ENCODE measurements at regions not wholly inside any gene's neighbourhood (a gene's known extent, or its start where the extent isn't known, plus 50 kb on each side); places are given as distances from the start of the nearest gene placed in this dataset.
A peak's percentile ranks its signal among the peaks of the same experiment; 100 is the strongest.

- WGBS (ENCODE audit: insufficient coverage), result 7% methylated on average over 2 of the region's 2 CpGs
- intact Hi-C loops (cut with micrococcal nuclease), result no loop called here
- H3K27me3 ChIP-seq (ENCODE audit: control insufficient read depth, insufficient read depth, low read length), result no peaks in the 10 kb centered on the region
- H3K27ac ChIP-seq (ENCODE audit: low read length), result peak overlapping the region; percentile 22
- H3K36me3 Mint-ChIP-seq, result no peaks in the 10 kb centered on the region
- peaks cover 9% of the 10 kb centered on the region for H3K4me1 ChIP-seq (ENCODE audit: control insufficient read depth, insufficient read depth, low read length)
- TF ChIP-seq CTCF (IDR thresholded peaks at IDR 0.05), result no peak
- H3K4me3 ChIP-seq (ENCODE audit: low read length), result no peak overlapping the region
- no peaks in the 10 kb centered on the region for H3K9me3 Mint-ChIP-seq
- peak overlapping the region; percentile 2 for H3K4me3 Mint-ChIP-seq
- H3K27me3 Mint-ChIP-seq (ENCODE audit: low read depth in 2 of 2), result no peaks in the 10 kb centered on the region
- DNase-seq (peak in 1 of 2 donors; percentile 37), ATAC-seq (peak; percentile 29 to 73 (median 52))
- H3K9me3 ChIP-seq (ENCODE audit: control insufficient read depth, insufficient read depth, low read length), result no peaks in the 10 kb centered on the region
- H3K4me1 Mint-ChIP-seq, result peaks cover 14 to 23% of the 10 kb centered on the region in 2 donors
- peak overlapping the region; percentile 33 to 66 for H3K27ac Mint-ChIP-seq
- no peaks in the 10 kb centered on the region for H3K36me3 ChIP-seq (ENCODE audit: control insufficient read depth, insufficient read depth, low read length)
Measured at GRCh38 chr3:111311709-111312235, 230.2 kb upstream of the CD96 start.

- Mint-ChIP-seq H3K36me3 (no peaks in the 10 kb centered on the region), H3K27me3 (ENCODE audit: low read depth in 2 of 2) (no peaks in the 10 kb centered on the region)
- H3K4me1 ChIP-seq (ENCODE audit: control insufficient read depth, insufficient read depth, low read length), result peaks cover 9% of the 10 kb centered on the region
Measured at GRCh38 chr3:111314181-111314873, 227.7 kb upstream of the CD96 start.

GRCh38 chr3:111314898-111315297, 227.1 kb upstream of the CD96 start:
- DNase-seq (peak in 1 of 2 donors; percentile 15), ATAC-seq (no peak)
- no peaks in the 10 kb centered on the region for H3K27me3 ChIP-seq (ENCODE audit: control insufficient read depth, insufficient read depth, low read length)
- H3K4me3 ChIP-seq (ENCODE audit: low read length), result no peak overlapping the region
- no peak overlapping the region for H3K27ac Mint-ChIP-seq
- H3K27ac ChIP-seq (ENCODE audit: low read length), result no peak overlapping the region
- no peaks in the 10 kb centered on the region for H3K36me3 Mint-ChIP-seq
- peaks cover 0 to 3% of the 10 kb centered on the region in 2 donors for H3K27me3 Mint-ChIP-seq (ENCODE audit: low read depth in 2 of 2)
- H3K36me3 ChIP-seq (ENCODE audit: control insufficient read depth, insufficient read depth, low read length), result no peaks in the 10 kb centered on the region
- peaks cover 9% of the 10 kb centered on the region for H3K4me1 ChIP-seq (ENCODE audit: control insufficient read depth, insufficient read depth, low read length)
- 68% methylated on average over 5 of the region's 5 CpGs for WGBS (ENCODE audit: insufficient coverage)
- no peak overlapping the region for H3K4me3 Mint-ChIP-seq
- no peak for TF ChIP-seq CTCF (IDR thresholded peaks at IDR 0.05)
- H3K9me3 Mint-ChIP-seq, result no peaks in the 10 kb centered on the region
- H3K9me3 ChIP-seq (ENCODE audit: control insufficient read depth, insufficient read depth, low read length), result no peaks in the 10 kb centered on the region
- intact Hi-C loops (cut with micrococcal nuclease), result no loop called here
- H3K4me1 Mint-ChIP-seq, result peaks cover 22 to 27% of the 10 kb centered on the region in 2 donors

More at GRCh38 chr3:111314181-111314873, 227.7 kb upstream of the CD96 start:
- H3K27ac Mint-ChIP-seq, result no peak overlapping the region
- no peak overlapping the region for H3K27ac ChIP-seq (ENCODE audit: low read length)
- H3K4me3 ChIP-seq (ENCODE audit: low read length), result no peak overlapping the region
- no peaks in the 10 kb centered on the region for H3K27me3 ChIP-seq (ENCODE audit: control insufficient read depth, insufficient read depth, low read length)
- DNase-seq, result no peak
- no peak for TF ChIP-seq CTCF (IDR thresholded peaks at IDR 0.05)
- ATAC-seq, result no peak
- H3K4me1 Mint-ChIP-seq, result peaks cover 16 to 25% of the 10 kb centered on the region in 2 donors
- no peaks in the 10 kb centered on the region for H3K9me3 ChIP-seq (ENCODE audit: control insufficient read depth, insufficient read depth, low read length)
- H3K36me3 ChIP-seq (ENCODE audit: control insufficient read depth, insufficient read depth, low read length), result no peaks in the 10 kb centered on the region
- no peak overlapping the region for H3K4me3 Mint-ChIP-seq
- intact Hi-C loops (cut with micrococcal nuclease), result no loop called here
- no peaks in the 10 kb centered on the region for H3K9me3 Mint-ChIP-seq
